ENCODE measurements at regions not wholly inside any gene's neighbourhood (a gene's known extent, or its start where the extent isn't known, plus 50 kb on each side); places are given as distances from the start of the nearest gene placed in this dataset.

DNA sequence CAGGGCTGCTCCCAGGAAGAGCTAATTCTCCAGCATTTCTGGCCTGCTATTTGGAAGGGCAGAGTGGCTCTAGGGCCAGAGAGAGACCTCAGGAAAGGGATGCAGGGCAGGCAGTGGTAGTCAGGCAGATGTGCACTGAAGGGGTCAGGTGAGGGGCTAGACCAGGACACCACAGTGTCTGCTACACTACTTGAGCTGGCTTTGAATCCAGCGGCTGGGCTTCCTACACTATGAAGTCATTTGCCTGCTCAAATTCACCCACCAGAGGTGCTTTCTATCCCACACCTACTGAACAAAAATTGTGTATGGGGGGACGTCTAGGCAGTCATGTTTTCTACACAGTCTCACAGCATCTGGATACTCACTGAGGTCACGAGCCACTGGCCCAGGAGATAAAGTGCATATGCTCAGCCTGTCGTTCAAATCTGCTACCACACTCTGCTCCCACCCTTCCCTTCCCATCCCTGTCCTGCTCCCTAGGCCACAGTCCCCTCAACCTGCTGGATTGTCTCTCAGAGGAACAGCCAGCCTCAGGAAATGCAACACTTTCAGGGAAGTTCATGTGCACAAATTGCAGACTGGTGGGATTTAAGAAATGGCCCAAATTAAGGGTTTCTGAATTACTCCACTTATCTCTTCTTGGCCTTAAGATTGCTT, 49.9 kb upstream of the SLC6A11 start:
- Mint-ChIP-seq H3K27me3 (peaks cover 74% of the 10 kb centered on the region), H3K36me3 (ENCODE audit: low read depth) (no peaks in the 10 kb centered on the region), H3K9me3 (no peaks in the 10 kb centered on the region), H3K27ac (no peak overlapping the region), H3K4me1 (ENCODE audit: low read depth) (no peaks in the 10 kb centered on the region), H3K4me3 (no peak overlapping the region)
- DNase-seq, result no peak

All from activated T-cell treated with anti-CD3 and anti-CD28 coated beads, Interleukin-2, amount 50 U/mL, for 24 hours (primary cell).